ENCODE measurements at regions not wholly inside any gene's neighbourhood (a gene's known extent, or its start where the extent isn't known, plus 50 kb on each side); places are given as distances from the start of the nearest gene placed in this dataset.

DNA sequence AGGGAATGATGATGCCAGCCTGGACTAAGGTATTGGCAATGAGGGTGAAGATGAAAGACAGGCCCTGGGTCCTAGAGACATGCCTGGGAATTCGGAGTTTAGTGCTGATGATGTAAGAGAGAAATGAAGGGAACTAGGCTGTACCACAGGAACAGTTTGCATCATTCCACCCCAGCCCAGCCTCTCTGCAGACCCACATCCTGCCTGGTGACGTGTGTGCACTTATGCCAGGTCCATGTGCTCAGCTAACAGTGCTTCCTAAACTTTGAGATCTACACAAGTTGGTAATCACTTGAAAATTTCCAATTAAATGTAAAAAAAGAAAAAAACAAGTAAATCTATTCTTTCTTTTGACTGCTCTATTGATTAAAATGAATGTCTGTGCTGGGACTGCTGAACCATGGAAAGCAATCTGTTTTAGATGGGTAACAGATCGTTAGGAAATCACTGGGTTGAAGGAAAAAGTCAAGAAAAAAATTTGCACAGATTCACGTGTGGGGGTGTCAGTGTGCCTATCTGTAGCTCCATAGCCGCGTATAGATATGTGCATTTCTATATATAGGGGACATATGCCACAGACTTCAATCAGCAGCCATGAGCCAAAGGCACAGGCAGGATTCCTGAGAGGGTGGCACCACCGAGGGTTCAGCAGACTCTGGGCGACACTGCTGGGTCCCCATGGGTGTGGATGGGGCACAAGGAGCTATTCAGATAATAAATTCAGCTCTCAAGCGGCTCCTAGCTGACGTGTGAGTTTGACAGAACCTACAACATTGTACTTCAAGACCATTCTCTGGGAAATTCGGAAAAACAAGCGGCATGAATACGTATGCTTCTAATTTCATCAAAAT lies 131.1 kb upstream of the OPCML start:
- TF ChIP-seq, protein P1, sequence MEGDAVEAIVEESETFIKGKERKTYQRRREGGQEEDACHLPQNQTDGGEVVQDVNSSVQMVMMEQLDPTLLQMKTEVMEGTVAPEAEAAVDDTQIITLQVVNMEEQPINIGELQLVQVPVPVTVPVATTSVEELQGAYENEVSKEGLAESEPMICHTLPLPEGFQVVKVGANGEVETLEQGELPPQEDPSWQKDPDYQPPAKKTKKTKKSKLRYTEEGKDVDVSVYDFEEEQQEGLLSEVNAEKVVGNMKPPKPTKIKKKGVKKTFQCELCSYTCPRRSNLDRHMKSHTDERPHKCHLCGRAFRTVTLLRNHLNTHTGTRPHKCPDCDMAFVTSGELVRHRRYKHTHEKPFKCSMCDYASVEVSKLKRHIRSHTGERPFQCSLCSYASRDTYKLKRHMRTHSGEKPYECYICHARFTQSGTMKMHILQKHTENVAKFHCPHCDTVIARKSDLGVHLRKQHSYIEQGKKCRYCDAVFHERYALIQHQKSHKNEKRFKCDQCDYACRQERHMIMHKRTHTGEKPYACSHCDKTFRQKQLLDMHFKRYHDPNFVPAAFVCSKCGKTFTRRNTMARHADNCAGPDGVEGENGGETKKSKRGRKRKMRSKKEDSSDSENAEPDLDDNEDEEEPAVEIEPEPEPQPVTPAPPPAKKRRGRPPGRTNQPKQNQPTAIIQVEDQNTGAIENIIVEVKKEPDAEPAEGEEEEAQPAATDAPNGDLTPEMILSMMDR (IDR thresholded peaks at IDR 0.05) = no peak
- TF ChIP-seq POLR2A (IDR thresholded peaks at IDR 0.05; ENCODE audit: low read depth) = no peak
- no peak for TF ChIP-seq EP300 (IDR thresholded peaks at IDR 0.05)
- no peak for TF ChIP-seq POLR2AphosphoS5 (IDR thresholded peaks at IDR 0.05)

Measured in esophagus muscularis mucosa (tissue), 4 donors.